ENCODE measurements at regions not wholly inside any gene's neighbourhood (a gene's known extent, or its start where the extent isn't known, plus 50 kb on each side); places are given as distances from the start of the nearest gene placed in this dataset.

DNA sequence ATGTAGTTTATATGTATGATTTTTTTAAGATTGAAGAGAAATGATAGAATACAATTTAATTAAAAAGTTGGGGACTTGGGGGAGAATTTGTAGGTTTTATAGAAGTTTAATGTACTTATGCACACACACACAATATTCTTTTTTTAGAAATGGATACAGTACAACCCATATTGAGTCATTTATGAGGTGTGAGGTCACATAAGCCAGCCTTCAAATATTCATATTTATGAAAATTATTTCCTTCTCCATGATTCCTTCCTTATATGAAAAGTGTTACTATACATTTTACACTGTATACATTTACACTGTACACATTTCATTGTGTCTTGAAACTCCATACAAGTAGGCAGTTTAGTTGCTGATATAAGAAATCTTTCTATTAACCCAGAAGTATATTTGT, 96.2 kb upstream of the CHODL start:
- Histone ChIP-seq H3K27me3 (no peaks in the 10 kb centered on the region), H3K36me3 (no peaks in the 10 kb centered on the region), H3K4me3 (no peak overlapping the region), H3K4me1 (peaks cover 0 to 18% (median 0%) of the 10 kb centered on the region in 3 donors), H3K9me3 (no peaks in the 10 kb centered on the region), H3K27ac (peak overlapping the region in 1 of 4 donors; percentile 7)
- no peak for DNase-seq
- intact Hi-C loops (cut with DNase I): no loop called here
- no peak for TF ChIP-seq POLR2A (IDR thresholded peaks at IDR 0.05)
- TF ChIP-seq, protein P1, sequence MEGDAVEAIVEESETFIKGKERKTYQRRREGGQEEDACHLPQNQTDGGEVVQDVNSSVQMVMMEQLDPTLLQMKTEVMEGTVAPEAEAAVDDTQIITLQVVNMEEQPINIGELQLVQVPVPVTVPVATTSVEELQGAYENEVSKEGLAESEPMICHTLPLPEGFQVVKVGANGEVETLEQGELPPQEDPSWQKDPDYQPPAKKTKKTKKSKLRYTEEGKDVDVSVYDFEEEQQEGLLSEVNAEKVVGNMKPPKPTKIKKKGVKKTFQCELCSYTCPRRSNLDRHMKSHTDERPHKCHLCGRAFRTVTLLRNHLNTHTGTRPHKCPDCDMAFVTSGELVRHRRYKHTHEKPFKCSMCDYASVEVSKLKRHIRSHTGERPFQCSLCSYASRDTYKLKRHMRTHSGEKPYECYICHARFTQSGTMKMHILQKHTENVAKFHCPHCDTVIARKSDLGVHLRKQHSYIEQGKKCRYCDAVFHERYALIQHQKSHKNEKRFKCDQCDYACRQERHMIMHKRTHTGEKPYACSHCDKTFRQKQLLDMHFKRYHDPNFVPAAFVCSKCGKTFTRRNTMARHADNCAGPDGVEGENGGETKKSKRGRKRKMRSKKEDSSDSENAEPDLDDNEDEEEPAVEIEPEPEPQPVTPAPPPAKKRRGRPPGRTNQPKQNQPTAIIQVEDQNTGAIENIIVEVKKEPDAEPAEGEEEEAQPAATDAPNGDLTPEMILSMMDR (IDR thresholded peaks at IDR 0.05): no peak

DNA sequence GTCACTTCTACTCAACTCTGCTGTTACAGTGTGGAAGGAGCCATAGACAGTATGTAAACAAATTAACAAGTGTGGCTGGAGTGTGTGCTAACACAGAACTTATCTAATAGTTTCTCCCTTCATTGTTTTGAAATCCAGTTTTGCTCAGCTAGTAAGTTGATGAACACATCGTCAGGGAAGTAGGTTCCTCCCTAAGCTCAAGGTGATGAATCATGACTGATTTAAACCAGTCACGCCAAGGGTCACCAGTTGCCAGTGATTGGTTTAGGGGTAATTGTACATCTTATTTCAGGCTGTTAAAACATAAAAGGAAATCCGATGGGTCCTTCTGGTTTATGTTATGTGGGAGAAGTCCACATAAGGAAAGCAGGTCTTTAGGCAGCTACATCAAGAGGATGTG, 97.0 kb upstream of the CHODL start:
- Histone ChIP-seq H3K27ac (peak overlapping the region in 3 of 4 donors; percentile 26 to 68 (median 45)), H3K9me3 (no peaks in the 10 kb centered on the region), H3K27me3 (no peaks in the 10 kb centered on the region), H3K36me3 (no peaks in the 10 kb centered on the region), H3K4me1 (peaks cover 0 to 18% (median 0%) of the 10 kb centered on the region in 3 donors), H3K4me3 (no peak overlapping the region)
- intact Hi-C loops (cut with DNase I): no loop called here
- DNase-seq: no peak
- TF ChIP-seq POLR2A (IDR thresholded peaks at IDR 0.05): no peak
- TF ChIP-seq, protein P1 (IDR thresholded peaks at IDR 0.05): no peak
- WGBS, 2 donors: 57 to 69% methylated on average over 3 of the region's 3 CpGs

DNA sequence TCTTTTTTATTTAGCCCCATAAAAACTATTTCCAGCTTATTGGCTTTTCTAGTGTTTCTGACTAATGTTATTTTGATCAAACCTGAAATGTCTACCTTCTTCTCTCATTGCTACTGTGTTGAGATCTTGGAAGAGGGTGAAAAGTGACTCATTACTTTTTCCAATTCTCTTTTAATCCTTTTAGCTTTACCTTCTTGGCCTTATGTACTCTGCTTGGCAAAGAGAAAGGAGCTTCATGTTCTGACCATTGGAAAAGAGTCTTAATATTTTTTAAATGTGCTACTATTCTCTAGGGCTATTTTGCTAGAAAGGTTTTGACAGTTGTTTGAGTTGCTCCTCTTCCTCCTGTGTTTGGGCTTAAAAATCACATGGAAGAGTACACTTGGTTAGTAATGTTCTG, 97.8 kb upstream of the CHODL start:
- no peak for TF ChIP-seq POLR2A (IDR thresholded peaks at IDR 0.05)
- TF ChIP-seq, protein P1 (IDR thresholded peaks at IDR 0.05): no peak
- Histone ChIP-seq H3K36me3 (no peaks in the 10 kb centered on the region), H3K27me3 (no peaks in the 10 kb centered on the region), H3K9me3 (no peaks in the 10 kb centered on the region), H3K4me3 (no peak overlapping the region), H3K4me1 (peaks cover 0 to 18% (median 0%) of the 10 kb centered on the region in 3 donors), H3K27ac (peak overlapping the region in 2 of 4 donors; percentile 26 to 68)
- intact Hi-C loops (cut with DNase I): no loop called here
- no peak for DNase-seq

DNA sequence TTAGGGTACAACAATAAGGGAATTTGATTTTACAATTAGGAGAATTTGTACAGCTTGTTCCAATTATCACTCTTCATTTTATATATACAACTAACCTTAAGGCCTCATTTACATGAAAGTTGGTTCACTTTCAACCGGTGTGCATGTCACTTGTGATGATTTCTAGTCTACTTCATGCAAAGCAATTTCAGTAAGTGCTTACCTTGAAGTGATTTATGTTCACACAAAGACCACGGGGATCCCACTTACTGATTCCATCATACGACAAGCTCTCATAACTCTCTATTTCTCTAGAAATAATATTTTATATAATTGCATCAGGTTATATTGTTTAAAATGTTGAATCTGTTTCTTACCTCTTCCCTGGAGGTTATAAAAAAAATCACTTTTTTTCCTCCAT, 100.3 kb upstream of the CHODL start:
- Histone ChIP-seq H3K4me3 (no peak overlapping the region), H3K27me3 (no peaks in the 10 kb centered on the region), H3K36me3 (no peaks in the 10 kb centered on the region), H3K4me1 (peaks cover 0 to 18% (median 0%) of the 10 kb centered on the region in 3 donors), H3K9me3 (no peaks in the 10 kb centered on the region), H3K27ac (no peak overlapping the region)
- TF ChIP-seq POLR2A (IDR thresholded peaks at IDR 0.05): no peak
- TF ChIP-seq, protein P1 (IDR thresholded peaks at IDR 0.05): no peak
- 82% methylated on average over 3 of the region's 3 CpGs for whole genome bisulfite sequencing, 2 donors
- no peak for DNase-seq
- intact Hi-C loops (cut with DNase I): no loop called here

DNA sequence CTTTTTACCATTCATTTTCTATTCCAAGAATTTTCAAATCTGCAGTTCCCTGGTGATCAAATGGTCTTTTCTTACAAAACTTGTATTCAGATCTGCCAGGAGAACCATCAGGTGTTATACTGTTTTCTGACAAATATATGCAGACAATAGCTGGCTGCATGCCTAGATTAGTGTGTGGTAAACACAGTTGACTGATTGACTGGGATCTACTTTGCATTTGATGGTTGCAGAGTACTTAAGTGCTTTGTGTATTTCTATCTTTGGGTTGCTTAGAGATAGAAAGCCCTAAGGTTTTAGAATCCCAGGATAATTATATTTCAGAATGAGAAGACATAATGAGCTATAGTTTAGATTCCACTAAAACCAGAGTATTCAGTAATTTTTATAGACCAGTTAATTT, 102.0 kb upstream of the CHODL start:
- Histone ChIP-seq H3K27me3 (no peaks in the 10 kb centered on the region), H3K4me1 (peaks cover 0 to 15% (median 0%) of the 10 kb centered on the region in 3 donors), H3K36me3 (no peaks in the 10 kb centered on the region), H3K4me3 (no peak overlapping the region), H3K9me3 (no peaks in the 10 kb centered on the region), H3K27ac (no peak overlapping the region)
- TF ChIP-seq, protein P1 (IDR thresholded peaks at IDR 0.05): no peak
- no peak for TF ChIP-seq POLR2A (IDR thresholded peaks at IDR 0.05)
- intact Hi-C loops (cut with DNase I): no loop called here
- no peak for DNase-seq
